Panc1 (cell line): ENCODE measurements at regions not wholly inside any gene's neighbourhood (a gene's known extent, or its start where the extent isn't known, plus 50 kb on each side); places are given as distances from the start of the nearest gene placed in this dataset.

Experiments used
- CTCF ChIP-seq: fragments of 450-650 bp; IDR thresholded peaks from 2 replicates; pipeline ENCODE4 v1.5.1; 2017; ENCODE audit warnings: mild to moderate bottlenecking
- POLR2AphosphoS5 ChIP-seq: IDR thresholded peaks from 2 replicates; pipeline ENCODE4 v1.6.1; 2012; ENCODE audit warnings: mild to moderate bottlenecking, low read depth, low read length, moderate library complexity
- REST ChIP-seq, 2 experiments: IDR thresholded peaks; 2 replicates each; pipeline ENCODE4 v1.6.1; 2011 to 2012; ENCODE audit warnings: low read depth in 2 of 2, control low read depth in 1 of 2, low read length in 1 of 2, mild to moderate bottlenecking in 1 of 2, moderate library complexity in 1 of 2; ENCODE audit not compliant: insufficient read depth in 1 of 2
- SIN3A ChIP-seq: IDR thresholded peaks from 2 replicates; pipeline ENCODE4 v1.6.1; 2012; ENCODE audit warnings: low read depth, mild to moderate bottlenecking, low read length, moderate library complexity, borderline replicate concordance; ENCODE audit not compliant: insufficient read depth
- TCF7L2 ChIP-seq: IDR thresholded peaks from 2 replicates; pipeline ENCODE4 v1.6.1; 2011; ENCODE audit warnings: mild to moderate bottlenecking, low read depth, low read length, inconsistent platforms

GRCh38 chr13:55013051-55013450 is 1984.4 kb downstream of the OLFM4 start:
- TF ChIP-seq CTCF (no peak), POLR2AphosphoS5 (no peak), REST (IDR thresholded peaks at IDR 0.05; ENCODE audit: insufficient read depth in 1 of 2, low read depth in 2 of 2, low read length in 1 of 2) (no peak), TCF7L2 (no peak), SIN3A (no peak)
